ENCODE measurements at regions not wholly inside any gene's neighbourhood (a gene's known extent, or its start where the extent isn't known, plus 50 kb on each side); places are given as distances from the start of the nearest gene placed in this dataset.

DNA sequence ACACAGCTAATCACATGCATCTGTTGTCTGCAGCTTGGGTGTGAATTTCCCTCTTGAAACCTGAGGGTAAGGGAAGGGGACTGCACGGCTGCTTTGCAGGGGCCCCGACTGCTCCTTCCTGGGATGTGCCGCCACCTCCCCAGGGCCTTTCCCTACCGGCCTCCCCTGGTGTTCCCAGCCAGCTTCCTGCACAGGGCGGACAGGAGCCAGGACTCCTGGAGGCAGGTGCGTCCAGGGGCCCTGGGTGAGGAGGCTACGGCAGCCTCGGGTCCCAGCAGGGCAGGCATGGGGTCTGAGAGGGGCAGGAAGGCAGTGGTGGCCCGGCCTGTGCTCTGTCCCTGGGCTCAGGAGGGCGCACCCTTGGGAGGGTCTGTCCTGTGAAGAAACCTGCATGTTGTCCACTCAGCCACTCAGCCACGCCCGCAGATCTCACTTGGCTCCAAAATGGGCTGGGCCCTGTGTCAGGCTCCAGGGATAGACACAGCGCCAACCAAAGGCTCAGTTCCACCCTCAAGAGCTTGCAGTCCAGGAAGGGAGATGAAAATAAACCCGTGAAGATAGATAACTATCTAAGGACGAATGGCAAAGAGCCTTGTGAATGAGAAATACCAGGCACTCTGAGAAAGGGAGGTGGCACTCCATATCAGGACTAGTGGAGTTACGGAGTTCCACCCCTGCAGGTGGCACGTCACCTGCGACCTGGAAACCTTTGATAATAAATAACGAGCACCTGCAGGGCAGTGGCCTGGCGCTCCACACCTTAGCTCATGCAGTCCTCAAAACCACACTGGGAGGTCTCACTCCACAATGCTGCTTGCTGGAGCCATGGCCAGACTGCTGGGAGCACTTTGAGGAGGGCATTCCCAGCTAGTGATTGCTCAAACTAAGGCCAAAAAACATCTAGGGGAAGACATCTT lies 427.4 kb downstream of the AACS start:
- TF ChIP-seq Cebpa-rat (IDR thresholded peaks at IDR 0.05): no peak
- Histone ChIP-seq H3K36me3 (no peaks in the 10 kb centered on the region), H3K4me1 (no peaks in the 10 kb centered on the region), H3K4me2 (no peak overlapping the region), H3K27me3 (no peaks in the 10 kb centered on the region), H3K9ac (no peak overlapping the region), H4K20me1 (no peaks in the 10 kb centered on the region), H3K4me3 (no peak overlapping the region), H3K27ac (no peak overlapping the region), H3K9me3 (peaks cover 4% of the 10 kb centered on the region)

DNA sequence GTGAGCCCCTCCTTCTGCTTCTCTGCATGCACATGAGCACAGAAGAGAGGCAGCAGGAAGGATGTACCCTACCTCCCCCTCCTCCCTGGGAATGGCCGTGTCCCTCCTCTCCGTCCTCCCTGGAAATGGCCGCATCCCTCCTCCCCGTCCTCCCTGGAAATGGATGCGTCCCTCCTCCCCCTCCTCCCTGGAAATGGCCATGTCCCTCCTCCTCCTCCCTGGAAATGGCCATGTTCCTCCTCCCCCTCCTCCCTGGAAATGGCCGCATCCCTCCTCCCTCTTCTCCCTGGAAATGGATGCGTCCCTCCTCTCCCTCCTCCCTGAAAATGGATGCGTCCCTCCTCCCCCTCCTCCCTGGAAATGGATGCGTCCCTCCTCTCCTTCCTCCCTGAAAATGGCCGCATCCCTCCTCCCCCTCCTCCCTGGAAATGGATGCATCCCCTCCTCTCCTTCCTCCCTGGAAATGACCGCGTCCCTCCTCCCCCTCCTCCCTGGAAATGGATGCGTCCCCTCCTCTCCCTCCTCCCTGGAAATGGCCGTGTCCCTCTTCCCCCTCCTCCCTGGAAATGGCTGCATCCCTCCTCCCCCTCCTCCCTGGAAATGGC lies 428.6 kb downstream of the AACS start:
- Histone ChIP-seq H3K4me2 (no peak overlapping the region), H3K9ac (no peak overlapping the region), H3K36me3 (no peaks in the 10 kb centered on the region)

DNA sequence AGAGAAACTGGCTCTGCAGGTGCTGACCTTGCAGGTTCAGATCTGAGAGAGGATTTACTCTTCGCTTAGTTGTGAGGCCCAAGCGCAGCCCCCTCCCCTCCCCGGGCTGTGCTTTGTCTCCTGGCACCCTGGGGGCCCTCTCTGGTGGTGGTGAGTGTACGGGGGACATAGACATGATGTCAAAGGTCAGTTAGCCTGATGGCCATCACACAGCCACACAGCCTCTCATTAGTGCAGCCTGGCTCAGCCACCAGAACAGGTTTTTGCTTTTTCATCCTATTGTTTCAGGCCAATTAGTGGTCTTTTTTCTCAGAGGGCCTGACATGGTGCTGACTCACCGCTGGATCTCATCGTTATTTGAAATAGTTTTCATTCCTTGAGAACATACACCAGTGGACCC lies 437.9 kb downstream of the AACS start:
- Histone ChIP-seq H3K4me2 (no peak overlapping the region), H3K9ac (no peak overlapping the region), H3K27me3 (no peaks in the 10 kb centered on the region), H3K9me3 (no peaks in the 10 kb centered on the region), H3K4me1 (no peaks in the 10 kb centered on the region), H3K36me3 (no peaks in the 10 kb centered on the region), H4K20me1 (no peaks in the 10 kb centered on the region), H3K27ac (no peak overlapping the region), H3K4me3 (no peak overlapping the region)
- no peak for TF ChIP-seq Cebpa-rat (IDR thresholded peaks at IDR 0.05)

More for the DNA sequence above, 428.6 kb downstream of the AACS start:
- Histone ChIP-seq H4K20me1 (no peaks in the 10 kb centered on the region), H3K27me3 (no peaks in the 10 kb centered on the region), H3K4me1 (no peaks in the 10 kb centered on the region), H3K27ac (no peak overlapping the region), H3K4me3 (no peak overlapping the region), H3K9me3 (no peaks in the 10 kb centered on the region)
- no peak for TF ChIP-seq Cebpa-rat (IDR thresholded peaks at IDR 0.05)

DNA sequence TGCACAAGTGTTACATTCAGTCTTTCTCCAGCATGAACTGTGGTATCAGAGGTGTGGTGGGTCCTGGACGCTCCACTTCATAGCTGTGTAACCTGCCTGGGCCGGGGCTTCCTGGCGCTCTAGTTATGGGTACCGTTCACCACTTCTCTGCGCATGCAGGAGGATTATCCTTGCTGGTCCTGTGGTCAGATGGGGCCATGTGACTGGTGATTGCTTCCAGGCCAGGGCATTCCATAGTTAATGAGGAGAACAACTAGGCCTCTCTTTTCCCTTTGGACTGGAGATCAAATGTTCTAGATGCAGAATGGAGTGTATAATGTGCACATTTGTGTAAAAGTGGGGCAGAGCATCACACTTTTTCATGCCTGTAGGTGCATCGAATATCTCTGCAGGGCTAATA lies 444.0 kb downstream of the AACS start:
- H3K27ac ChIP-seq: no peak overlapping the region
- no peak for TF ChIP-seq Cebpa-rat (IDR thresholded peaks at IDR 0.05)
- no peak overlapping the region for H3K9ac ChIP-seq
- H3K27me3 ChIP-seq: no peaks in the 10 kb centered on the region
- H3K9me3 ChIP-seq: no peaks in the 10 kb centered on the region
- H3K4me2 ChIP-seq: no peak overlapping the region
- H4K20me1 ChIP-seq: no peaks in the 10 kb centered on the region
- no peak overlapping the region for H3K4me3 ChIP-seq
- no peaks in the 10 kb centered on the region for H3K36me3 ChIP-seq
- no peaks in the 10 kb centered on the region for H3K4me1 ChIP-seq

DNA sequence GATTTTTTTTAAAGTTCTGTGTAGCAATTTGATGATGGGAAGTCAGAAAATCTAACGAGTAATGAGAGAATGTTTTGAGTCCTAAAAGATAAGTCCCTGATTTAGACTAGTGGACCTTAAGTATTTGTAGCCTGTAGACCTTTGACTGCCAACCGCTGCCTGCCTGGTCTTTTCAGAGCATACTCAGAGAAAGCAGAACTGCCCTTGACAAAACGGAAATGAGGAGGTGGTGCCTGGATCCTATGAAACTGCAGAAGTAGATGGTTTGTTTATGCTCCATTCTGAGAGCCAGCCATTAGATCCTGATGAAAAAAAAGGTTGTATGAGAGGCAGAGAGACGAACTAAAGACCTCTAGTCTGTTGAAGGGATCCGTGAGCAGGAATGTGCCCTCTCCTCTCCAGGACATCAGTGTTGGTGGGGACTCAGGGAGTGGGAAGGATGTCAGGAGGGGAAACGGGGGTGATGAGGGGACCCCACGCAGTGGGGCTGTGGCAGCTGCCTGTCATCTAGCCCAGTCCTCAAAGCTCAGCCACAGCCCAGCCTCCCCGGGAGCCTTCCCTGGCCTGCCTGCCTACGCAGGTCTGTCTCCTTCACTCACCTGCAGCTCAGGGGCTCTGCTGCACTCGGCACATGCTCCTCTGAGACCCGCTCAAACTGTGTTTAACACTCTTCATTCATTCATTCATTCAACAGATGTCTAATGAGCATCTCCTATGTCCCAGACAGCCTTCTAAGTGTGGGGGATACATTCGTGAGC lies 447.5 kb downstream of the AACS start:
- H3K9ac ChIP-seq: no peak overlapping the region
- no peak for TF ChIP-seq Cebpa-rat (IDR thresholded peaks at IDR 0.05)
- H3K4me3 ChIP-seq: no peak overlapping the region
- H3K4me1 ChIP-seq: no peaks in the 10 kb centered on the region
- H3K9me3 ChIP-seq: no peaks in the 10 kb centered on the region
- H4K20me1 ChIP-seq: no peaks in the 10 kb centered on the region
- no peaks in the 10 kb centered on the region for H3K27me3 ChIP-seq
- no peak overlapping the region for H3K27ac ChIP-seq
- H3K36me3 ChIP-seq: no peaks in the 10 kb centered on the region
- no peak overlapping the region for H3K4me2 ChIP-seq

DNA sequence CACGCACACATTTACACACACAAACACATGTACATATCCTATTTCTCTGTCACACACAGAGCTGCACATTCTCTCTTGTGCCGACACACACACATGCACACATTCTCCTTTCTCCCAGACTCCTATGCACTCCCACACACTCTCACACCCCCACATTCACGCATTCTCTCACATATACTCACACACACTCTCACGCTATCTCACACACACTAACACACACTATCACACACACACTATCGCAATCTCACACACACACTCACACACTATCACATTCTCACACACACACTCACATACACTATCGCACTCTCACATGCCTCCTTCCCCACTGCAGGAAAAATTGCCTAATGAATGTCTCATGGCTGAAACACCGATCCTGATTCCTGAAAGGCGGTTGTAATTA lies 450.7 kb downstream of the AACS start:
- TF ChIP-seq Cebpa-rat (IDR thresholded peaks at IDR 0.05): no peak
- no peak overlapping the region for H3K9ac ChIP-seq
- H3K4me2 ChIP-seq: no peak overlapping the region
- no peaks in the 10 kb centered on the region for H3K4me1 ChIP-seq
- H3K4me3 ChIP-seq: no peak overlapping the region
- no peaks in the 10 kb centered on the region for H3K9me3 ChIP-seq
- H3K27me3 ChIP-seq: no peaks in the 10 kb centered on the region
- H3K27ac ChIP-seq: no peak overlapping the region
- no peaks in the 10 kb centered on the region for H4K20me1 ChIP-seq
- no peaks in the 10 kb centered on the region for H3K36me3 ChIP-seq

DNA sequence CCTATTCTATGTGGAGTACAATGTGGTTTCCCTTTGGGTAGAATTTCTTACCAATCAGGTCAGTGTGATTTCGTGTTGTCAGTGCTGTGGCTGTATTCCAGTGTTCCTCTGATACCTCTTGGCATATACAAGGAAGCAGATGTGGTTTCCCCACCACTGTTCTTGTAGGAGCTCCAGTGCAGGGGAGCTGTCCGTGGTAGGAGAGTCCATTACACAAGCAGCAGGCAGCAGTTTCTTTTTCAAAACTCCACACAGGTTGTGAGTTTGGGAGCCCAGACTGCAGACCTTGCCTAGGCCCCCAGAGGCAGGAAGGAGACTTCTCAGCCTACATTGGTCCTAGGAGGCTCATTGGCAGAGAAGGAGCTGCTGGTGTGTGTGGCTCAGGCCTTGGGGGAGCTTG lies 452.8 kb downstream of the AACS start:
- no peak overlapping the region for H3K27ac ChIP-seq
- H3K9ac ChIP-seq: no peak overlapping the region
- H3K27me3 ChIP-seq: no peaks in the 10 kb centered on the region
- H3K4me2 ChIP-seq: no peak overlapping the region
- H3K4me1 ChIP-seq: no peaks in the 10 kb centered on the region
- H4K20me1 ChIP-seq: no peaks in the 10 kb centered on the region
- no peak for TF ChIP-seq Cebpa-rat (IDR thresholded peaks at IDR 0.05)
- H3K4me3 ChIP-seq: no peak overlapping the region
- no peaks in the 10 kb centered on the region for H3K36me3 ChIP-seq
- H3K9me3 ChIP-seq: peaks cover 10% of the 10 kb centered on the region

DNA sequence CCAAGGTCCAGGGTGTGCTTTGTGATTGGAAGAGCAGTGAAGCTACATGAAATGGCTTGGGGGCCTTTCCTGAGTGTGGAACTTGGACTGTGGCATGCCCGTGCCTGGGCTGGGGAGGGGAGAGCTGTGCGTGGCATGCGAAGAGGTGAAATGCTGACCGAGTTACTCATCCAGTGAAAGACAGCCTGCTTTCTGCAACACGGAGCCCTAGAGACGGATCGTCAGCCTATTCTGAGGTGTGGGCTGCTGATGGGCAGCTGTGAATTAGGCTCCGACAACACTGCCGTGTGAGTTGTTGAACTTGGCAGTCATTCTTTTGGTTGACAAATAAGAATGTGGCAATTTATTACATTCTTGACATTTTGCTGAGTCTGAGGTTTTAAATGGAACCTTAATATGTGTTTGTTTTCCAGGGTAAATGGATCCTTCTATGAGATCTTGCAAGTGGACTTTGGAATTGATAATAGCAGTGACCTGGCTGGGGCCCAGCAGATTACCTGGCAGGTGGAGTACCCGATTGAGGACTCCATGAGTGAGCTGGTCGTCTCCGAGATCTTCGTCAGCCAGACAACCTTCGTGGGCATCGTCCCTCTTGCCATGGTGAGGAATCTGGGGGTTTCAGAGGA lies 453.9 kb downstream of the AACS start:
- no peak overlapping the region for H3K27ac ChIP-seq
- no peaks in the 10 kb centered on the region for H3K27me3 ChIP-seq
- H3K4me2 ChIP-seq: no peak overlapping the region
- no peaks in the 10 kb centered on the region for H3K4me1 ChIP-seq
- no peaks in the 10 kb centered on the region for H4K20me1 ChIP-seq
- H3K9ac ChIP-seq: no peak overlapping the region
- no peak for TF ChIP-seq Cebpa-rat (IDR thresholded peaks at IDR 0.05)
- H3K9me3 ChIP-seq: peaks cover 11% of the 10 kb centered on the region
- H3K4me3 ChIP-seq: no peak overlapping the region
- no peaks in the 10 kb centered on the region for H3K36me3 ChIP-seq

DNA sequence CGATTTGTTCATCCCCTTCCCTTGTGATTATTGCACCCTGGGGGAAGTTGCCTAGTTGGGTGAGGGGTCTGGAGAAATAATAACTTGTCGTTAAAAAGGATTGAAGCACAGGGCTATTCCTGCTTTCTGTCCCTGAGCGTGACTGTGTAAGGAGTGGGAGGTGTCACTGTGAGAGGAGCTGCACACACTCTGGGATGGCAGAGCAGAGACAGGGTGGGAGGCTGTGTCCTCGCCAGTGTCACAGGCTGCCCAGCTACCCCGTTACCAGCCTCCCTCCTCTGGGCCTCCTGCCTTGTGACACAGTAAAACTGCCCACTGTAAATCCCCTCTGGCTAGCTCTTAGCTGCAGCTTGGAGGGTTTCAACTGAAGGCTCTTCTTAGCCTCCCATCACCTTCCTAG lies 460.6 kb downstream of the AACS start:
- no peak for TF ChIP-seq Cebpa-rat (IDR thresholded peaks at IDR 0.05)
- Histone ChIP-seq H3K27ac (no peak overlapping the region), H3K4me3 (no peak overlapping the region), H3K9me3 (peaks cover 11% of the 10 kb centered on the region), H3K9ac (no peak overlapping the region), H3K4me2 (no peak overlapping the region), H3K27me3 (no peaks in the 10 kb centered on the region), H4K20me1 (no peaks in the 10 kb centered on the region), H3K4me1 (no peaks in the 10 kb centered on the region), H3K36me3 (no peaks in the 10 kb centered on the region)
